NCI-H526 treated with DMSO at 0.1 percent for 48 hours (cell line): ENCODE measurements at regions not wholly inside any gene's neighbourhood (a gene's known extent, or its start where the extent isn't known, plus 50 kb on each side); places are given as distances from the start of the nearest gene placed in this dataset.

Experiments used
- DNase-seq: peaks from one replicate; lab custom pipeline; 2025; lab: John Stamatoyannopoulos, UW

- DNase-seq = no peak
Observed at GRCh38 chr13:62305756-62306155, 890.1 kb upstream of the PCDH20 start.

GRCh38 chr13:62302341-62302740 is 886.7 kb upstream of the PCDH20 start:
- no peak for DNase-seq

GRCh38 chr13:62299988-62300387 is 884.3 kb upstream of the PCDH20 start:
- no peak for DNase-seq

GRCh38 chr13:62296812-62297211 is 881.2 kb upstream of the PCDH20 start:
- DNase-seq = no peak

GRCh38 chr13:62294244-62294643 is 878.6 kb upstream of the PCDH20 start:
- DNase-seq = no peak

GRCh38 chr13:62292714-62293480 is 877.2 kb upstream of the PCDH20 start:
- DNase-seq = no peak

GRCh38 chr13:62290542-62290941 is 874.9 kb upstream of the PCDH20 start:
- DNase-seq = no peak

GRCh38 chr13:62287764-62288163 is 872.1 kb upstream of the PCDH20 start:
- no peak for DNase-seq

- no peak for DNase-seq
Observed at GRCh38 chr13:62280590-62280989, 864.9 kb upstream of the PCDH20 start.

GRCh38 chr13:62278271-62278670 is 862.6 kb upstream of the PCDH20 start:
- no peak for DNase-seq

- DNase-seq = no peak
Observed at GRCh38 chr13:62251734-62252133, 836.1 kb upstream of the PCDH20 start.

GRCh38 chr13:62250501-62251201 is 835.0 kb upstream of the PCDH20 start:
- DNase-seq = no peak

GRCh38 chr13:62246581-62246980 is 830.9 kb upstream of the PCDH20 start:
- no peak for DNase-seq

GRCh38 chr13:62243106-62243505 is 827.5 kb upstream of the PCDH20 start:
- DNase-seq = no peak

- no peak for DNase-seq
Observed at GRCh38 chr13:62234780-62235440, 819.3 kb upstream of the PCDH20 start.

- DNase-seq = no peak
Observed at GRCh38 chr13:62210951-62211350, 795.3 kb upstream of the PCDH20 start.

GRCh38 chr13:62209529-62209928 is 793.9 kb upstream of the PCDH20 start:
- DNase-seq = no peak

GRCh38 chr13:62207388-62207787 is 791.7 kb upstream of the PCDH20 start:
- DNase-seq = no peak

- no peak for DNase-seq
Observed at GRCh38 chr13:62206165-62206564, 790.5 kb upstream of the PCDH20 start.

- DNase-seq = no peak
Observed at GRCh38 chr13:62205273-62205672, 789.6 kb upstream of the PCDH20 start.

GRCh38 chr13:62194371-62194770 is 778.7 kb upstream of the PCDH20 start:
- no peak for DNase-seq

GRCh38 chr13:62193919-62194318 is 778.3 kb upstream of the PCDH20 start:
- no peak for DNase-seq

- DNase-seq = no peak
Observed at GRCh38 chr13:62185631-62186255, 770.1 kb upstream of the PCDH20 start.
